UCSD-AML1 (cell line): ENCODE measurements at regions not wholly inside any gene's neighbourhood (a gene's known extent, or its start where the extent isn't known, plus 50 kb on each side); places are given as distances from the start of the nearest gene placed in this dataset.
"Not testable (repeated sequence)": the region's sequence is repeated elsewhere in the genome, so short reads cannot be mapped to it uniquely, and the experiment has no call there.

Experiments used
- DNase-seq: peaks from one replicate; lab custom pipeline; 2025; ENCODE audit not compliant: unreplicated experiment; lab: John Stamatoyannopoulos, UW

GRCh38 chr1:38201431-38201830, 154.8 kb upstream of the POU3F1 start:
- DNase-seq = no peak

- DNase-seq = no peak
Measured at GRCh38 chr1:38198621-38199020, 152.0 kb upstream of the POU3F1 start.

- no peak for DNase-seq
Measured at GRCh38 chr1:38198099-38198498, 151.5 kb upstream of the POU3F1 start.

GRCh38 chr1:38197312-38198061, 150.9 kb upstream of the POU3F1 start:
- DNase-seq = no peak

- DNase-seq = no peak
Measured at GRCh38 chr1:38194472-38194871, 147.9 kb upstream of the POU3F1 start.

GRCh38 chr1:38193040-38193439, 146.4 kb upstream of the POU3F1 start:
- no peak for DNase-seq

GRCh38 chr1:38191461-38191860, 144.9 kb upstream of the POU3F1 start:
- no peak for DNase-seq

- DNase-seq = no peak
Measured at GRCh38 chr1:38190983-38191382, 144.4 kb upstream of the POU3F1 start.

- no peak for DNase-seq
Measured at GRCh38 chr1:38187552-38187951, 141.0 kb upstream of the POU3F1 start.

GRCh38 chr1:38186566-38186965, 140.0 kb upstream of the POU3F1 start:
- DNase-seq = no peak

GRCh38 chr1:38185913-38186312, 139.3 kb upstream of the POU3F1 start:
- DNase-seq = no peak

GRCh38 chr1:38183747-38184146, 137.2 kb upstream of the POU3F1 start:
- DNase-seq = no peak

GRCh38 chr1:38183096-38183495, 136.5 kb upstream of the POU3F1 start:
- DNase-seq = no peak

GRCh38 chr1:38180388-38180787, 133.8 kb upstream of the POU3F1 start:
- DNase-seq = not testable (repeated sequence)

GRCh38 chr1:38179483-38179882, 132.9 kb upstream of the POU3F1 start:
- no peak for DNase-seq

GRCh38 chr1:38178216-38178615, 131.6 kb upstream of the POU3F1 start:
- no peak for DNase-seq

GRCh38 chr1:38175121-38175520, 128.5 kb upstream of the POU3F1 start:
- DNase-seq = no peak

- no peak for DNase-seq
Measured at GRCh38 chr1:38173848-38174247, 127.3 kb upstream of the POU3F1 start.

GRCh38 chr1:38173157-38173831, 126.7 kb upstream of the POU3F1 start:
- DNase-seq = no peak

GRCh38 chr1:38169121-38169520, 122.5 kb upstream of the POU3F1 start:
- no peak for DNase-seq

- DNase-seq = no peak
Measured at GRCh38 chr1:38168365-38168764, 121.8 kb upstream of the POU3F1 start.

- no peak for DNase-seq
Measured at GRCh38 chr1:38166461-38166860, 119.9 kb upstream of the POU3F1 start.
